ENCODE measurements at regions not wholly inside any gene's neighbourhood (a gene's known extent, or its start where the extent isn't known, plus 50 kb on each side); places are given as distances from the start of the nearest gene placed in this dataset.

- TF ChIP-seq EZH2 (IDR thresholded peaks at IDR 0.05; ENCODE audit: borderline replicate concordance, low read depth, low read length, severe bottlenecking) (no peak), POLR2AphosphoS5 (IDR thresholded peaks at IDR 0.05; ENCODE audit: insufficient read depth, low read depth, low read length) (no peak)
Measured at GRCh38 chr13:26476782-26477142, 80.7 kb upstream of the WASF3 start.

All from endothelial cell of umbilical vein (primary cell).